ENCODE measurements at regions not wholly inside any gene's neighbourhood (a gene's known extent, or its start where the extent isn't known, plus 50 kb on each side); places are given as distances from the start of the nearest gene placed in this dataset.
"Not testable (repeated sequence)": the region's sequence is repeated elsewhere in the genome, so short reads cannot be mapped to it uniquely, and the experiment has no call there.

DNA sequence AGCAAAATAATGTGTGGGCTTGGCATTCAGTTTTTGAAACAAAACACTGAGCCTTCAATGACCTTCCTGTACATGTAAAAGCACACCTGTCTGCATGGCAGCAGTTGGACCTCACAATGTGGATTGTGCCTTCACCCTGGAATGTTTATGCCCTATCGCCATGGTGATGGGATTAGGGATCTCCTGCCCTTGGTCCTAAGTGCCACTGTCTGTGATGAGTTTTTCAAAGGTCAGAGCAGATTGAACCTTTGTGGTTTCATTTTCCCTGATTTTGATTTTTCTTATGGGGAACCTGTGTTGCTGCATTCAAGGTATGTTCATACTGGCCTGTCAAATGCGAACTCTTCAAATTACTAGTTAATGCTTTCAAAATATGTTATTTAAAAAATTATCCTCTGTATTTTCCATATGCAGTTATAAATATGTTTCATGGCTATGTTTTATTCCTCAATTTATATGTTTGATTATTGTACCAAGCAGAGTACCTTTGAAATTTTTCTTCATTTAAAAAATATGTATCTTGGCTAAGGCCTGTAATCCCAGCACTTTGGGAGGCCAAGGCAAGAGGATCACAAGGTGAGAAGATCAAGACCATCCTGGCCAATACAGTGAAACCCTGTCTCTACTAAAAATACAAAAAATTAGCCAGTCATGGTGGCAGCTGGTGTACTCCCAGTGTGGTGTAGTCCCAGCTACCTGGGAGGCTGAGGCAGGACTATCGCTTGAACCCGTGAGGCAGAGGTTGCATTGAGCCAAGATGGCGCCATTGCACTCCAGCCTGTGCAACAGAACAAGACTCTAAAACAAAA is 969.7 kb downstream of the TUBA3C start:
- H3K27ac ChIP-seq (ENCODE audit: low read length); H3K4me1 ChIP-seq (ENCODE audit: insufficient read depth, low read length); H3K27me3 ChIP-seq (ENCODE audit: insufficient read depth, low read length); H3K4me3 ChIP-seq (ENCODE audit: low read length); H3K36me3 ChIP-seq (ENCODE audit: insufficient read depth, low read depth, low read length); H3K9ac ChIP-seq (ENCODE audit: low read depth, low read length): not testable (repeated sequence)
- peaks cover 56% of the 10 kb centered on the region for H3K9me3 ChIP-seq (ENCODE audit: insufficient read depth, low read depth, low read length)

DNA sequence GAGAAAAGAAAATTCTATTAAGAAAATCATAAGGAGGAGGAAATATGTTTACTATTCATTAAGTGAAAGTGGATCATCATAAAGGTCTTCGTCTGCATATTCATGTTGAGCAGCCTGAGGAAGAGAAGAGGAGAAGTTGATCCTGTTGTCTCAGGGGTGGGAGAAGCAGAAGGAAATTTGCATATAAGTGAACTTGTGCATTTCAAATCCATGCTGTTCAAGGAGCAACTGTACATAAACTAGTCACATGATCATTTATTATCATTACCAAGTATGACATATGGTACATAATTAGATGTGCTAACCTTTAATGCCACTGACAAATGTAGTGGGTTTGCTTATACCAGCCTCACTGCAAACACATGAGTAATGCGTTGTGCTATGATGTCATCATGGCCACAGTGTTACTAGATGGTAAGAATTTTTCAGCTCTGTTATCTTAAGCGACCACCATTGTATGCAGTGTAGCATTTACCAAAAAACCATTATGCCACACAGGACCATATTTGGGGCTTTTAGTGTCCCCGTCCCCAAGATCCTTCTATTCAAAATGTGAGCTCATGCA is 976.9 kb downstream of the TUBA3C start:
- not testable (repeated sequence) for H3K4me3 ChIP-seq (ENCODE audit: low read length); H3K36me3 ChIP-seq (ENCODE audit: insufficient read depth, low read depth, low read length); H3K27ac ChIP-seq (ENCODE audit: low read length); H3K4me1 ChIP-seq (ENCODE audit: insufficient read depth, low read length); H3K9ac ChIP-seq (ENCODE audit: low read depth, low read length); H3K27me3 ChIP-seq (ENCODE audit: insufficient read depth, low read length)
- H3K9me3 ChIP-seq (ENCODE audit: insufficient read depth, low read depth, low read length): peaks cover 43% of the 10 kb centered on the region

DNA sequence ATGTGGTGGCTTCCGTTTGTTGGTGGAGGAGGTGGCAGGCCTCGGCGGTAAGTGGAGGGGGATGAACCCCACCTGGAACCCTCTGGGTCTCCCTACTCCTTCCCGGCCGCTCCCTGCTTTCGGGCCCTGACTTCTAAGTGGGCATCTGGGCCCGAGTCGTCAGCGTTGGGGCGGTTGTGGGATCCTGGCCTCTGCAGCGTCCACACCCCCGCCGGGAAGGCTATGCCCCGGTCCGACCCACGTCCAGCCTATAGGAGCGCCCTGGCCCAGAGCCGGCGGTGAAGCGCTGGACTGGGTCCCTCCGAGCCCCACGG is 986.3 kb downstream of the TUBA3C start:
- H3K9ac ChIP-seq (ENCODE audit: low read depth, low read length); H3K27me3 ChIP-seq (ENCODE audit: insufficient read depth, low read length); H3K4me3 ChIP-seq (ENCODE audit: low read length); H3K4me1 ChIP-seq (ENCODE audit: insufficient read depth, low read length); H3K27ac ChIP-seq (ENCODE audit: low read length); H3K36me3 ChIP-seq (ENCODE audit: insufficient read depth, low read depth, low read length): not testable (repeated sequence)
- peaks cover 25% of the 10 kb centered on the region for H3K9me3 ChIP-seq (ENCODE audit: insufficient read depth, low read depth, low read length)

DNA sequence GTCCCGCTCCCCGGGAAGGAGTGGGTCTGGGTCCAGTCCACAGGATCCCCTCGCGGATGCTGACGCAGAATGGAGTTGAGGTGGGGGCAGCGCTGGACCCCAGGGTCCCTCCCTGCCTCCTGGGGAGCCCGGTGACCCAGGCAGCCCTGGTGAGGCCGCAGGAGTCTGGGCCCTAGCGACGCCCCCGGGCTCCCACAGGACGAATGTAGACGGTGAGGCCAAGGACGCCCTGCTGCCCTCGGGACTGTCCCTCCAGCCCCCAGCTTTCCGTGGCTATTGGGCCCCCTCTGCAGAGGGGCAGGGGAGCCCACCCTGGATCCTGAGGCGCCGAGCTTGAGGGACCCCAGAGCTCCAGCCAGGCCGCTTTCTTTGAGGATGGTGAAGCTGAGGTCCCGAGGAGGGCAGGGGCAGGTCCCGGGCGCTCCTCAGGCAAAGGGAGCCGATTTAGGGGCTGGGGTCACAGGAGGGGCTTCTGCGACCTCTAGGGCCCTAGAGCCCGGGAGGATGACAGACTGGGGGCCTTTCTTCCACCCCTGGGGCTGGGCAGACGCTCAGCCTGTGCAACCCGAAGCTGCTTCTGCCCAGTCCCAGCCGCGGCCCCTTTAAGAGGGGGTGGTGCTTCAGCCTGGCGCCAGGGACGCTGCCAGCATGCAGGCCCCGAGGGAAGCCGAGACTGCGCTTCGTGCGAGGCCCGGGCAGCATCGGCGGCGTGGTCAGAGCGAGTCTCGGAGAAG is 986.8 kb downstream of the TUBA3C start:
- not testable (repeated sequence) for H3K9ac ChIP-seq (ENCODE audit: low read depth, low read length); H3K27me3 ChIP-seq (ENCODE audit: insufficient read depth, low read length); H3K4me3 ChIP-seq (ENCODE audit: low read length); H3K36me3 ChIP-seq (ENCODE audit: insufficient read depth, low read depth, low read length); H3K4me1 ChIP-seq (ENCODE audit: insufficient read depth, low read length); H3K27ac ChIP-seq (ENCODE audit: low read length)
- peaks cover 25% of the 10 kb centered on the region for H3K9me3 ChIP-seq (ENCODE audit: insufficient read depth, low read depth, low read length)

DNA sequence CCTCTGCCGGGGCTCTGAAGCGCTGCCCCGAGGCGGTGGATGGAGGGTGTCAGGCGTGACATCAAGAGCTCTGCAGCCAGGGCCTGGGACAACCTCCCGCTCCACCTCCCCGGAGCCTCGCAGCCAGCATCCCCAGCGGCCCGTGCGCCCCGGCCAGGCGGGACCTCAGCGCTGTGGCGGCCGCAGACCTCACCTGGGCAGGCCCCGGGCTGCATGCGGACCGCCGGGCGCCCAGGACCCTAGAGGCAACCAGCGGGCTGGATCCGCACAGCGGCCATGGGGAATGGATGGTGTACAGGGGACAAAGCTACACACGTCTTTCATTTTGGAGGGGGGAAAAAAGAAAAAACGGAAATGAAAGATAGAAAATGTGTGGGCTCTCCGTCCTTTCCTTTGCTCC is 987.5 kb downstream of the TUBA3C start:
- peaks cover 27% of the 10 kb centered on the region for H3K9me3 ChIP-seq (ENCODE audit: insufficient read depth, low read depth, low read length)
- H3K4me1 ChIP-seq (ENCODE audit: insufficient read depth, low read length); H3K9ac ChIP-seq (ENCODE audit: low read depth, low read length); H3K36me3 ChIP-seq (ENCODE audit: insufficient read depth, low read depth, low read length); H3K27ac ChIP-seq (ENCODE audit: low read length); H3K4me3 ChIP-seq (ENCODE audit: low read length); H3K27me3 ChIP-seq (ENCODE audit: insufficient read depth, low read length): not testable (repeated sequence)
